Neural crest cell (in vitro differentiated cells): ENCODE measurements at regions not wholly inside any gene's neighbourhood (a gene's known extent, or its start where the extent isn't known, plus 50 kb on each side); places are given as distances from the start of the nearest gene placed in this dataset.
A peak's percentile ranks its signal among the peaks of the same experiment; 100 is the strongest.

ENCODE experiments used
- DNase-seq: peaks from one replicate; pipeline ENCODE4 v3.0.0; 2021; ENCODE audit warnings: low read depth, mixed read lengths, low spot score
- H3K27ac Mint-ChIP-seq: one replicate; pipeline ENCODE4 v1.8.0; 2021; ENCODE audit warnings: mild to moderate bottlenecking, mixed read lengths; ENCODE audit not compliant: unreplicated experiment
- H3K27me3 Mint-ChIP-seq: 2 replicates; pipeline ENCODE4 v1.8.0; 2021; ENCODE audit warnings: low read depth, mild to moderate bottlenecking, mixed read lengths
- H3K36me3 Mint-ChIP-seq: 2 replicates; pipeline ENCODE4 v1.8.0; 2021; ENCODE audit warnings: low read depth, mild to moderate bottlenecking, mixed read lengths
- H3K4me1 Mint-ChIP-seq: 2 replicates; pipeline ENCODE4 v1.8.0; 2021; ENCODE audit warnings: mixed read lengths
- H3K4me3 Mint-ChIP-seq: one replicate; pipeline ENCODE4 v1.8.0; 2021; ENCODE audit warnings: mild to moderate bottlenecking, mixed read lengths
- H3K9me3 Mint-ChIP-seq: 2 replicates; pipeline ENCODE4 v1.8.0; 2021; ENCODE audit warnings: mixed read lengths
- CTCF ChIP-seq: fragments of 200-600 bp; sonication (generic); conservative IDR thresholded peaks from 2 replicates; pipeline ENCODE4 v1.5.0; 2021; ENCODE audit warnings: antibody characterized with exemption, mild to moderate bottlenecking

- no peak overlapping the region for H3K27ac Mint-ChIP-seq
- no peaks in the 10 kb centered on the region for H3K4me1 Mint-ChIP-seq
- no peaks in the 10 kb centered on the region for H3K9me3 Mint-ChIP-seq
- H3K36me3 Mint-ChIP-seq: no peaks in the 10 kb centered on the region
- no peak for DNase-seq
- no peaks in the 10 kb centered on the region for H3K27me3 Mint-ChIP-seq
- H3K4me3 Mint-ChIP-seq: no peak overlapping the region
- TF ChIP-seq CTCF: no peak
These were observed 821.7 kb downstream of the C4orf33 start for GRCh38 chr4:129917651-129918050.

DNA sequence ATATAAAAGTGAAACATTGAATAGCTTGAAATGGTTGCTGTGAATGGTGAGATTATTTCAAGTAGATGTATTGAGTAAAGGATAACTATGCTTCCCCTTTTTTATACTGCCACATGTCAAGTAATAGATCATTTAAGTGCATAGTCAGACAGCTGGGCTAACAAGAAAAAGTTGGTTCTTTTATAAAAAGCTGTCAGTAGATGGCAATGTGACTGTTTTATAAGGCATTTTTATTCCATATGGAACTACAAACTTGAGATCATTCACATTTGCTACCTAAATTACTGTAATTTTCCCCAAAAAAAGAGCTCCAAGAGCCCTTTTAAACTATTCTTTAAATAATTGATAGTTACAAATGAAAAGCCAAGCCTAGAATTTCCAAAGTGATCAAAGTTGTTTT is 831.0 kb downstream of the C4orf33 start:
- peak; percentile 55 for TF ChIP-seq CTCF
- no peak overlapping the region for H3K27ac Mint-ChIP-seq
- no peak overlapping the region for H3K4me3 Mint-ChIP-seq

GRCh38 chr4:129929052-129929451 is 833.1 kb downstream of the C4orf33 start:
- Mint-ChIP-seq H3K27me3 (no peaks in the 10 kb centered on the region), H3K36me3 (no peaks in the 10 kb centered on the region), H3K4me1 (no peaks in the 10 kb centered on the region), H3K27ac (no peak overlapping the region), H3K9me3 (no peaks in the 10 kb centered on the region), H3K4me3 (no peak overlapping the region)
- peak; percentile 59 for TF ChIP-seq CTCF
- DNase-seq: peak; percentile 5

More for the DNA sequence above, 831.0 kb downstream of the C4orf33 start:
- no peaks in the 10 kb centered on the region for H3K36me3 Mint-ChIP-seq
- no peaks in the 10 kb centered on the region for H3K9me3 Mint-ChIP-seq
- H3K27me3 Mint-ChIP-seq: no peaks in the 10 kb centered on the region
- no peaks in the 10 kb centered on the region for H3K4me1 Mint-ChIP-seq
- DNase-seq: no peak

DNA sequence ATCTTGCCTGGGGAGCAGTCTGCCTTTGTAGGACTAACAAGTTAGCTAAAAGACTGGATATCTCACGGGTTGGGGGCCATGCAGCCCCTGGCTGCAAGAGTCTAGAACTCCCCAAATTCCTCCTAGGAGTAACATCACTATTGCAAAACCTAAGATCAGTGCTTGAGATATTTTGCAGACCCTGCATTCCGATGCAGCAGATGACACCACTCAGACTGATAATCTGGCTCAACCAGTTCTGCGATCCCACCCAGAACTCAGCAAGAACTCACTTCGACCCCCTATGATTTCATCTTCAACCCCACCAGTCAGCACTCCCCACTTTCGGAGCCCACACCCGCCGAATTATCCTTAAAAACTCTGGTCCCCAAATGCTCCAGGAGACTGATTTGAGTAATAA is 834.0 kb downstream of the C4orf33 start:
- TF ChIP-seq CTCF: no peak
- no peak overlapping the region for H3K27ac Mint-ChIP-seq
- H3K27me3 Mint-ChIP-seq: no peaks in the 10 kb centered on the region
- DNase-seq: no peak
- no peaks in the 10 kb centered on the region for H3K36me3 Mint-ChIP-seq
- no peak overlapping the region for H3K4me3 Mint-ChIP-seq
- no peaks in the 10 kb centered on the region for H3K4me1 Mint-ChIP-seq
- no peaks in the 10 kb centered on the region for H3K9me3 Mint-ChIP-seq

DNA sequence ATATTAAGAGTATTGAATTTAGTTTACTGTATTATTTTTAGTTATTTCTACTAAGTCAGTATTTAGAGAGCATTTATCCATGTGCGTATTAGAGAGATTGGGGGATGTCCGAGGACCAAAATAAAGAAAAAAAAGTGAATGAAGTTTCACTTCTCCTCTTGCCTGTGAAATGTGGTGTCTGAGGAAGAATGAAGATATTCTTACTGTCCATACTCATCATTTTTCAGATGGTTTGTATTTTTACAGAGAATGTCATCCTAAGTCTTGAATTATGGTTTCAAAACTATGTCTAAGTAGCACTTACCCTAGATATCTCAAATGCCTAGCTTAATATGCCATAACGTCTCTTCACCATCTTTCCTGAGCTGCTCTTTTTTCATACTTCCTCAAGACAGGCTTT is 854.3 kb downstream of the C4orf33 start:
- H3K27me3 Mint-ChIP-seq: no peaks in the 10 kb centered on the region
- no peak overlapping the region for H3K27ac Mint-ChIP-seq
- H3K4me3 Mint-ChIP-seq: no peak overlapping the region
- H3K36me3 Mint-ChIP-seq: no peaks in the 10 kb centered on the region
- H3K4me1 Mint-ChIP-seq: no peaks in the 10 kb centered on the region
- TF ChIP-seq CTCF: no peak
- DNase-seq: no peak
- H3K9me3 Mint-ChIP-seq: no peaks in the 10 kb centered on the region

DNA sequence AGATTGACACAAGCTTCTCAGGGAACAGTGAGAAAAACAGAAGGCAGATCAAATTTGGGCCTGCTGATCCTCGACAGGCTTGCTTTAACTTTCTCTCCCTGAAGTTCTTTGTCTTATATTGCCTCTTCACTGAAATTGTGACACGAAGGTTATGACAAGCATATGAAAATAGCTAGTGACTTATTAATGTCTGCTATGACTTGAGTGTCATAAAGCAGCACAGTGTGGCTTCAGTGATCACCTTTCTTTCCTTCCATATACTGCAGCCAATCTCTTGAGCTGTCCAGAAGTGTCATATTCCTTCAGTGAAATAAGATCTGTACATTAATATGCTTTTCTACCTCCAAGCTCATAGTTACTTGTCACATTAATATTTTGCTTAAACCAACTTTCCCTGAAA is 870.2 kb downstream of the C4orf33 start:
- no peak for DNase-seq
- H3K4me1 Mint-ChIP-seq: no peaks in the 10 kb centered on the region
- no peak overlapping the region for H3K4me3 Mint-ChIP-seq
- H3K27ac Mint-ChIP-seq: no peak overlapping the region
- TF ChIP-seq CTCF: no peak
- no peaks in the 10 kb centered on the region for H3K27me3 Mint-ChIP-seq
- no peaks in the 10 kb centered on the region for H3K36me3 Mint-ChIP-seq
- H3K9me3 Mint-ChIP-seq: peaks cover 3% of the 10 kb centered on the region
